Left lobe of liver (tissue), 2 donors: ENCODE measurements at regions not wholly inside any gene's neighbourhood (a gene's known extent, or its start where the extent isn't known, plus 50 kb on each side); places are given as distances from the start of the nearest gene placed in this dataset.

ENCODE experiments used
- ATAC-seq: fragments of 200-7000 bp; cut with Tn5 transposase; one replicate; pipeline ENCODE4 v1.9.1; 2020; ENCODE audit warnings: mild to moderate bottlenecking, moderate library complexity
- DNase-seq: peaks from one replicate; pipeline ENCODE4 v3.0.0-alpha.2; 2020; ENCODE audit warnings: low spot score
- donor health status: DM: no; HTN: no; CAD: no; lungs with moderate emphysema.
- donor health status: DM: no; HTN: yes; CAD: no.

GRCh38 chr5:89513299-89514044 lies 630.5 kb upstream of the MEF2C start:
- DNase-seq, result no peak
- no peak for ATAC-seq

GRCh38 chr5:89504051-89504450 lies 621.1 kb upstream of the MEF2C start:
- ATAC-seq (no peak), DNase-seq (no peak)

DNA sequence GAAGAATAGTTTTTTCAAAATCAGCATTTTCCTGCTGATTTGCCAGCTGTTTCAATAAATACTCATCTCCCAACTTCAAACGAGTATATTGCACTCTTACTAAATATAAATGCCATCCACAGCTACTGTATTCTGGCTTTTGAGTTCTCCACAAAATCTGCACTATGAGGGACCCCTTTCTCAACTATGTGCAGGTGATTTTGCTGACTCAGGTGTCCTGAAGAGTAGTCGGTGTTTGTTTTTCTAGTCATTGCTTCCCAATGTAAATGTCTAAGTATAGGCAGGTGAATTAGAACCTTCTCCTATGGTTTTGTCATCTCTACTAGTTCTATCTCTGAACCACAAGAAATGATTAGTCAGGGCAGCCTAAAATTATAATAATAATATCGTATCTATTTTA lies 616.8 kb upstream of the MEF2C start:
- DNase-seq (no peak), ATAC-seq (no peak)

DNA sequence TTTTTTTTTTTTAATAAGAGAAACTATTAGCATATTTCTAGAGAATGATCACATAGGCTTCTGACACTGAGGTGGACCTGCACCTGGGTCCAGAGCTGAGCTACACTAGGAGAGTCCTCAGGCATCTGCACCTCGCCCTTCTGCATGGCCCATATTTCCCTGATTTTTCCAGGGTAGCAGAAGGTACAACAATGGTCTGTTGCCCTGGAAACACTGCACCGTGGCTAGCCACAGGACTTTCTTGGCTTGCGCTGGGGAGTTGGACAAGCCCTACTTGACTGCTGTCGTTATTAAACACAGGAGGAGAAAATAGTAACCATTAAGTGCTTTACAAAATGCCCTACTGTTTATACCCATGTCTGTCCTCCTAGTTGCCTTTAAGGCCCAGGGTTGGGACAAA lies 615.7 kb upstream of the MEF2C start:
- DNase-seq, result no peak
- no peak for ATAC-seq

DNA sequence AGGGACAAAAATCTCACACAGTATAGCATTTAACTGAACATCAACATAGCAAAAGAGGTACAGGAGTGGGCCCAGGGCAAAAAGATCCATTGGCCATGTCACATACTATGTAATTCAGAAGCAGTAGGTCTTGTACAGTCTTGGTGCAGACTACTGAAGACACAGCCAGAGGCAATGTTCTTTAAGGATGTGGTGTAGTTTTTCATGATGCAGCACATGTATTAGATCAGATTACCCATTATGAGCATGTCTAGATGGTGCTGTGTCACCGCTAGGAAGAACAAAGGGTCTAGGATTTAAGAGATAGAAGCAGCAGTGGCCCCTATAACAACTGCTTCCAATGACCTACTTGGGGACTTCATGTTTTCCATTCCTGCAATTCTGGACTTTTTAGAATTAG lies 610.4 kb upstream of the MEF2C start:
- no peak for ATAC-seq

GRCh38 chr5:89484962-89485361 lies 602.0 kb upstream of the MEF2C start:
- ATAC-seq (no peak), DNase-seq (no peak)

More for the DNA sequence above, 610.4 kb upstream of the MEF2C start:
- DNase-seq, result no peak

GRCh38 chr5:89480406-89481007 lies 597.5 kb upstream of the MEF2C start:
- DNase-seq, result no peak

GRCh38 chr5:89478851-89479250 lies 595.9 kb upstream of the MEF2C start:
- ATAC-seq, result no peak
- DNase-seq, result no peak

More at GRCh38 chr5:89480406-89481007, 597.5 kb upstream of the MEF2C start:
- ATAC-seq, result no peak

DNA sequence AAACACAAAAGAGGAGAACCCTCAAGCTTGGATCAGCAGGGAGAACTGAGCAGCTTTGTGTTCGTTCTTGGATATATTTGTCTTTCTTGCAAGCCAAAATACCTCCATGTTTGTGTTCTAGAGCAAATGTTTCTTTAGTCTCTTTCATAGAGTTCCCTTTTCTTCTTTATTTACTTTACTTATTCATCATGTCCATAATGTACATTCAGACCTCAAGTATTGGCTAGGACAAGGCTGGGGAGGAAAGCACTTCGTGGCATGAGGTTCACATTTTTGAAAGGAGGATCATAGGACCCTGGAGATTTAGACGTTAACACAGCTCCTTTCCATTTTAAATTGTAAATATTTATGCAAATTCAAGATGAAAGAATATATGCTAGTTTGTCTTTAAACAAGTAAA lies 590.2 kb upstream of the MEF2C start:
- ATAC-seq (no peak), DNase-seq (no peak)

DNA sequence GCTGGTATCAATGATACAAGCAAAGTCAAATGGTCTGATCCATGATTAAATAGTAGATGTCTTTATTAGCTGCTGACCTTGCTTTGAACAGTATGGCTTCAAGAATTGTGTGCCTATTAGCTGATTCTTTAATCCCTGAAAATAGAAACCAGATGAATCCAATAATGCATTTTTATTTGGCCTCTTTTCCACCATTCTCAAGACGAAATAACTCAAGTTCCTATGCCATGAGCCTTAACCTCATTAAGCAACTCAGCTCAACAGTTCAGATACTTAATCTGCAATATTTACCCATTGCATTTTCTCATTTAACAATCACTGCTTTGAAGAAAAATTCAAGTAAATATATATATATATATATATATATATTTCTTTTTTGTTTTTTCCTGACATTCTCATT lies 588.6 kb upstream of the MEF2C start:
- no peak for ATAC-seq
- no peak for DNase-seq

- ATAC-seq (no peak), DNase-seq (no peak)
Observed at GRCh38 chr5:89471115-89471514, 588.1 kb upstream of the MEF2C start.

GRCh38 chr5:89470658-89471057 lies 587.7 kb upstream of the MEF2C start:
- no peak for ATAC-seq
- no peak for DNase-seq

GRCh38 chr5:89458332-89458656 lies 575.3 kb upstream of the MEF2C start:
- DNase-seq, result no peak
- no peak for ATAC-seq

- ATAC-seq, result no peak
- DNase-seq, result no peak
Observed at GRCh38 chr5:89457411-89458331, 574.7 kb upstream of the MEF2C start.

GRCh38 chr5:89452081-89452480 lies 569.1 kb upstream of the MEF2C start:
- ATAC-seq (no peak), DNase-seq (no peak)

- ATAC-seq (no peak), DNase-seq (no peak)
Observed at GRCh38 chr5:89451263-89451662, 568.3 kb upstream of the MEF2C start.

DNA sequence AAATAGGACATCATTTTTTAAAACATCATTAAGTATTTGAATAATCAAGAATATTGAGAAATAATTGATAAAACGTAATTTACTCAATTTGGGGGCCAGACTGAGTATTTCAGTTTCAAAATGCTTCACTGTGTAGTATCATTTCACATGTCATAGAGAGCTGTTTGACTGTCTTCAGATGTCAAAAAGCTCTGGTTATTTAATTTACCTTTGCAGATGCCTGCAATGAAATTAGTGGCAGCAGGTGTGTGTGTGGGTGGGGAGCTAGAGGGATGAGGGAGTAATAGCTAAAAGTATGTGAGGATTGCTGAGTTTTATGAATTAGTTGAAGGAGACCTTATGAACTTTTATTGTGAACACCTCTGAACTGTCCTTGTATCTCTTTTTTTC lies 567.2 kb upstream of the MEF2C start:
- DNase-seq (no peak), ATAC-seq (no peak)

GRCh38 chr5:89449392-89450148 lies 566.6 kb upstream of the MEF2C start:
- ATAC-seq (no peak), DNase-seq (no peak)

GRCh38 chr5:89447027-89447426 lies 564.0 kb upstream of the MEF2C start:
- ATAC-seq, result no peak
- no peak for DNase-seq

DNA sequence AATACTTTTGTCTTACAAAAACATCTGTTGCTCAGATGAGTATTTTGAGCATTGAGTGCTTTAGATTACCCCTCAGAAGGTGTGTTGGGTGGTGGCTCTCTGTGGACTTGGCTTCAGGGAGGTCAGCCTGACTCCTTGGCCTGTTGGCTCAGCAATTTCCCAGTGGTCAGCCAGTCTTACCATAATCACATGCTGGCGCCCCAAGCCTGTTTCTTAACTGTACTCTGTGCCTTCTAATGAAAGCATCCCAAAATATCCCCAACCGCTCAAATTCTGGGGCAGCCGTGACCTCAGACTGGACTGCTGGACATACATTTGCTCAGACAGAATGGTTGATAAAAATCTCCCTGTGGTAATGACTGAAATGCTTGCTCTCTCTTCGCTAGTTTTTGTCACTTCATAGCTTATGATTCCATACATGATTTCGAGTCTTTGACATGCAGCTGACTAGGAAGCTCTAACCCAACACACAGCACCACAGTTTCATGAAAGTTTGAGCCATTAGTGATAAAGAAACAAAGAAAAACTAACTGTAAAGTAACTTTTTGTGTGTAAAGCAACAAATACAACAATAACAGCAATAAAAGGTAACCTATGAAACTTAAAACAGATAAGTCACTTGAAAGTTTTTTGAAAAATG lies 562.2 kb upstream of the MEF2C start:
- DNase-seq (no peak), ATAC-seq (no peak)

- no peak for ATAC-seq
Observed at GRCh38 chr5:89444088-89444487, 561.1 kb upstream of the MEF2C start.

More at GRCh38 chr5:89444088-89444487, 561.1 kb upstream of the MEF2C start:
- DNase-seq, result no peak
